Stimulated activated CD4-positive, alpha-beta T cell treated with anti-CD3 and anti-CD28 coated beads, Interleukin-2, amount 100 ng/mL, for 24 hours (primary cell): ENCODE measurements at regions not wholly inside any gene's neighbourhood (a gene's known extent, or its start where the extent isn't known, plus 50 kb on each side); places are given as distances from the start of the nearest gene placed in this dataset.

Experiments
- DNase-seq, 2 donors: peaks; one replicate each; pipeline ENCODE4 v3.0.0-alpha.2; 2020

GRCh38 chr3:56921573-56922453, 120.1 kb upstream of the ARHGEF3 start:
- DNase-seq, result peak in 1 of 2 donors; percentile 31

- DNase-seq, result no peak
Observed at GRCh38 chr3:56919797-56920195, 118.0 kb upstream of the ARHGEF3 start.

GRCh38 chr3:56919137-56919796, 117.5 kb upstream of the ARHGEF3 start:
- no peak for DNase-seq

GRCh38 chr3:56918111-56918568, 116.4 kb upstream of the ARHGEF3 start:
- DNase-seq, result peak; percentile 66 to 72

- no peak for DNase-seq
Observed at GRCh38 chr3:56917361-56918110, 115.8 kb upstream of the ARHGEF3 start.

- no peak for DNase-seq
Observed at GRCh38 chr3:56916716-56917360, 115.1 kb upstream of the ARHGEF3 start.

- peak; percentile 68 to 70 for DNase-seq
Observed at GRCh38 chr3:56915966-56916586, 114.3 kb upstream of the ARHGEF3 start.

GRCh38 chr3:56914646-56915045, 112.9 kb upstream of the ARHGEF3 start:
- DNase-seq, result no peak

GRCh38 chr3:56911363-56911762, 109.6 kb upstream of the ARHGEF3 start:
- DNase-seq, result no peak

GRCh38 chr3:56909349-56909748, 107.6 kb upstream of the ARHGEF3 start:
- no peak for DNase-seq

GRCh38 chr3:56908004-56908403, 106.3 kb upstream of the ARHGEF3 start:
- DNase-seq, result no peak

- no peak for DNase-seq
Observed at GRCh38 chr3:56904552-56905215, 102.9 kb upstream of the ARHGEF3 start.

- no peak for DNase-seq
Observed at GRCh38 chr3:56903231-56903782, 101.6 kb upstream of the ARHGEF3 start.

GRCh38 chr3:56902468-56903160, 100.9 kb upstream of the ARHGEF3 start:
- no peak for DNase-seq

GRCh38 chr3:56900801-56901200, 99.1 kb upstream of the ARHGEF3 start:
- DNase-seq, result no peak

- no peak for DNase-seq
Observed at GRCh38 chr3:56899851-56900250, 98.1 kb upstream of the ARHGEF3 start.

- DNase-seq, result no peak
Observed at GRCh38 chr3:56899078-56899477, 97.3 kb upstream of the ARHGEF3 start.

- no peak for DNase-seq
Observed at GRCh38 chr3:56896357-56896756, 94.6 kb upstream of the ARHGEF3 start.

GRCh38 chr3:56894881-56895431, 93.2 kb upstream of the ARHGEF3 start:
- no peak for DNase-seq

GRCh38 chr3:56890448-56891091, 88.8 kb upstream of the ARHGEF3 start:
- DNase-seq, result no peak
